ENCODE measurements at regions not wholly inside any gene's neighbourhood (a gene's known extent, or its start where the extent isn't known, plus 50 kb on each side); places are given as distances from the start of the nearest gene placed in this dataset.

GRCh38 chr14:84871734-84872133 lies 658.2 kb upstream of the FLRT2 start:
- ChIA-PET POLR2A (no interaction called here), CTCF (interaction anchor here (0.6 kb wide), 2 partner anchors 9 to 740 kb away, joined by 5 to 6 read pairs; no protein-coding TSS in a partner anchor)
- H3K4me1 ChIP-seq (ENCODE audit: control insufficient read depth, insufficient read depth, low read length), result peaks cover 4% of the 10 kb centered on the region; the same call in 1 of the 2 replicates

GRCh38 chr14:84874436-84874835 lies 655.5 kb upstream of the FLRT2 start:
- Histone ChIP-seq H3K4me1 (ENCODE audit: control insufficient read depth, insufficient read depth, low read length) (peaks cover 4% of the 10 kb centered on the region; the same call in 1 of the 2 replicates), H3K27ac (ENCODE audit: extremely low read depth, low read depth, low read length) (no peak overlapping the region), H3K9me3 (ENCODE audit: control insufficient read depth, insufficient read depth, low read depth, low read length) (no peaks in the 10 kb centered on the region), H3K36me3 (ENCODE audit: control insufficient read depth in 2 of 2, insufficient read depth in 1 of 2, low read length in 2 of 2) (no peaks in the 10 kb centered on the region), H3K4me3 (ENCODE audit: low read depth, low read length) (no peak overlapping the region)
- ChIA-PET CTCF (no interaction called here), POLR2A (no interaction called here)
- TF ChIP-seq ZNF488 (tag by site-specific recombination; IDR thresholded peaks at IDR 0.05), result no peak

More at GRCh38 chr14:84871734-84872133, 658.2 kb upstream of the FLRT2 start:
- H3K9me3 ChIP-seq (ENCODE audit: control insufficient read depth, insufficient read depth, low read depth, low read length), result no peaks in the 10 kb centered on the region
- no peak overlapping the region for H3K27ac ChIP-seq (ENCODE audit: extremely low read depth, low read depth, low read length)
- H3K36me3 ChIP-seq (ENCODE audit: control insufficient read depth in 2 of 2, insufficient read depth in 1 of 2, low read length in 2 of 2), result no peaks in the 10 kb centered on the region
- no peak for TF ChIP-seq ZNF391 (tag by site-specific recombination; IDR thresholded peaks at IDR 0.05; ENCODE audit: borderline replicate concordance, low read depth)
- TF ChIP-seq ZBTB6 (tag by site-specific recombination; IDR thresholded peaks at IDR 0.05), result no peak
- no peak for TF ChIP-seq ZNF366 (tag by site-specific recombination; conservative IDR thresholded peaks at IDR 0.05)
- TF ChIP-seq ZNF768 (tag by site-specific recombination; IDR thresholded peaks at IDR 0.05), result no peak
- no peak for TF ChIP-seq ZNF600 (tag by site-specific recombination; IDR thresholded peaks at IDR 0.05)
- TF ChIP-seq ZNF341 (tag by site-specific recombination; IDR thresholded peaks at IDR 0.05; ENCODE audit: low read depth), result no peak
- no peak overlapping the region for H3K4me3 ChIP-seq (ENCODE audit: low read depth, low read length)

DNA sequence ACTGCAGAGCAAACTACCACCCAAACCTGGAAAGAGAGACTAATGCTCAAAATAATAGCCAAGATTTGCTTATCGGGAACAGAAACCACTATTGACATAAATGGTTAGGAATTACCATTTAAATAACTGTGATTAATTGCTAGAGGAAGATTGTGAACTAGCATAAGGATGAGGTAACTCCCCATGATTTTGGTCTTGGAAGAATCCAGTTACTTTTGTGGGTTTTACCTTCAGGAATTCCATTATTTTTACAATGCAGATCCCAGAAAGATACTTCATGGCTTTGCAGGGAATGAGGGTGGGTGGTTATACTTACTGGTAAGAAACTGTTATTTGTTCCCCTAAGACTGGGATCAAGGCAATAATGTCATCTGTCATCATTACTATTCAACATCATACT lies 652.9 kb upstream of the FLRT2 start:
- CTCF ChIA-PET, result interaction anchor here (0.6 kb wide), 1 partner anchor 658 kb away, joined by 3 read pairs; no protein-coding TSS in a partner anchor

More for the DNA sequence above, 652.9 kb upstream of the FLRT2 start:
- no peak overlapping the region for H3K4me3 ChIP-seq (ENCODE audit: low read depth, low read length)
- H3K9me3 ChIP-seq (ENCODE audit: control insufficient read depth, insufficient read depth, low read depth, low read length), result no peaks in the 10 kb centered on the region
- POLR2A ChIA-PET, result no interaction called here
- TF ChIP-seq ZSCAN30 (tag by site-specific recombination; IDR thresholded peaks at IDR 0.05) (no peak), FEZF1 (tag by site-specific recombination; IDR thresholded peaks at IDR 0.05) (no peak), ZNF155 (tag by site-specific recombination; IDR thresholded peaks at IDR 0.05) (no peak), ATF2 (tag by site-specific recombination; IDR thresholded peaks at IDR 0.05; ENCODE audit: low read depth) (no peak), ZBTB21 (tag by site-specific recombination; IDR thresholded peaks at IDR 0.05) (no peak), ZNF544 (tag by site-specific recombination; IDR thresholded peaks at IDR 0.05) (no peak), ZNF654 (tag by site-specific recombination; IDR thresholded peaks at IDR 0.05; ENCODE audit: low read depth) (no peak), ZNF560 (tag by site-specific recombination; IDR thresholded peaks at IDR 0.05; ENCODE audit: borderline replicate concordance) (no peak), ZNF76 (tag by site-specific recombination; IDR thresholded peaks at IDR 0.05; ENCODE audit: borderline replicate concordance, low read depth) (no peak), ZNF585B (tag by site-specific recombination; IDR thresholded peaks at IDR 0.05) (no peak), ZEB2 (tag by site-specific recombination; IDR thresholded peaks at IDR 0.05) (no peak), ZNF423 (tag by site-specific recombination; IDR thresholded peaks at IDR 0.05) (no peak)
- TF ChIP-seq, protein P1, sequence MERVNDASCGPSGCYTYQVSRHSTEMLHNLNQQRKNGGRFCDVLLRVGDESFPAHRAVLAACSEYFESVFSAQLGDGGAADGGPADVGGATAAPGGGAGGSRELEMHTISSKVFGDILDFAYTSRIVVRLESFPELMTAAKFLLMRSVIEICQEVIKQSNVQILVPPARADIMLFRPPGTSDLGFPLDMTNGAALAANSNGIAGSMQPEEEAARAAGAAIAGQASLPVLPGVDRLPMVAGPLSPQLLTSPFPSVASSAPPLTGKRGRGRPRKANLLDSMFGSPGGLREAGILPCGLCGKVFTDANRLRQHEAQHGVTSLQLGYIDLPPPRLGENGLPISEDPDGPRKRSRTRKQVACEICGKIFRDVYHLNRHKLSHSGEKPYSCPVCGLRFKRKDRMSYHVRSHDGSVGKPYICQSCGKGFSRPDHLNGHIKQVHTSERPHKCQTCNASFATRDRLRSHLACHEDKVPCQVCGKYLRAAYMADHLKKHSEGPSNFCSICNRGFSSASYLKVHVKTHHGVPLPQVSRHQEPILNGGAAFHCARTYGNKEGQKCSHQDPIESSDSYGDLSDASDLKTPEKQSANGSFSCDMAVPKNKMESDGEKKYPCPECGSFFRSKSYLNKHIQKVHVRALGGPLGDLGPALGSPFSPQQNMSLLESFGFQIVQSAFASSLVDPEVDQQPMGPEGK (tag by site-specific recombination; IDR thresholded peaks at IDR 0.05), result no peak
- no peak overlapping the region for H3K27ac ChIP-seq (ENCODE audit: extremely low read depth, low read depth, low read length)
- H3K36me3 ChIP-seq (ENCODE audit: control insufficient read depth in 2 of 2, insufficient read depth in 1 of 2, low read length in 2 of 2), result no peaks in the 10 kb centered on the region
- peaks cover 4% of the 10 kb centered on the region; the same call in 1 of the 2 replicates for H3K4me1 ChIP-seq (ENCODE audit: control insufficient read depth, insufficient read depth, low read length)
